ENCODE measurements at regions not wholly inside any gene's neighbourhood (a gene's known extent, or its start where the extent isn't known, plus 50 kb on each side); places are given as distances from the start of the nearest gene placed in this dataset.

- TF ChIP-seq CTCF (IDR thresholded peaks at IDR 0.05) (no peak), POLR2A (IDR thresholded peaks at IDR 0.05) (no peak), POLR2AphosphoS5 (IDR thresholded peaks at IDR 0.05; ENCODE audit: insufficient read depth in 1 of 2, low read depth in 1 of 2) (no peak)
Measured at GRCh38 chr10:105973360-105973759, 1191.1 kb downstream of the SORCS1 start.
